CD4-positive, CD25-positive, alpha-beta regulatory T cell (primary cell): ENCODE measurements at regions not wholly inside any gene's neighbourhood (a gene's known extent, or its start where the extent isn't known, plus 50 kb on each side); places are given as distances from the start of the nearest gene placed in this dataset.

Source experiments
- ATAC-seq, 2 donors: fragments of 150-1000 bp; cut with Tn5 transposase; one replicate each; pipeline ENCODE4 v1.10.0; 2021; ENCODE audit warnings: low read depth in 2 of 2, moderate number of reproducible peaks in 2 of 2, moderate library complexity in 1 of 2
- DNase-seq, 3 donors: peaks; one replicate each; pipeline versions ENCODE4 v3.0.0 to v3.0.0-alpha.2; 2012 to 2022; ENCODE audit warnings: mixed read lengths in 1 of 3
- H3K27ac ChIP-seq: one replicate; pipeline ENCODE4 v1.7.0; 2013; ENCODE audit warnings: mild to moderate bottlenecking, low read length; ENCODE audit not compliant: insufficient read depth, poor library complexity, severe bottlenecking
- H3K27me3 ChIP-seq: one replicate; pipeline ENCODE4 v1.7.0; 2013; ENCODE audit warnings: low read length; ENCODE audit not compliant: control insufficient read depth, insufficient read depth
- H3K36me3 ChIP-seq: one replicate; pipeline ENCODE4 v1.7.0; 2013; ENCODE audit warnings: mild to moderate bottlenecking, low read length, moderate library complexity; ENCODE audit not compliant: control insufficient read depth, insufficient read depth
- H3K4me1 ChIP-seq: 2 replicates; pipeline ENCODE4 v1.7.0; 2013; ENCODE audit warnings: mild to moderate bottlenecking, low read length; ENCODE audit not compliant: insufficient read depth, control insufficient read depth, poor library complexity, severe bottlenecking
- H3K4me3 ChIP-seq: one replicate; pipeline ENCODE4 v1.7.0; 2013; ENCODE audit warnings: low read depth, mild to moderate bottlenecking, low read length, moderate library complexity
- H3K9me3 ChIP-seq, 2 experiments: 1 replicate in 1 of 2; 2 replicates in 1 of 2; pipeline ENCODE4 v1.7.0; 2013; ENCODE audit warnings: low read length in 2 of 2, mild to moderate bottlenecking in 1 of 2, moderate library complexity in 1 of 2; ENCODE audit not compliant: control insufficient read depth in 2 of 2
- H3K27ac Mint-ChIP-seq, 3 donors: one replicate each; pipeline ENCODE4 v1.8.0; 2020 to 2022; ENCODE audit warnings: mild to moderate bottlenecking in 3 of 3, mixed read lengths in 3 of 3, moderate library complexity in 2 of 3
- H3K27me3 Mint-ChIP-seq: one replicate; pipeline ENCODE4 v1.8.0; 2022; ENCODE audit warnings: mild to moderate bottlenecking, mixed read lengths
- H3K36me3 Mint-ChIP-seq: one replicate; pipeline ENCODE4 v1.8.0; 2020; ENCODE audit warnings: mixed read lengths
- H3K4me1 Mint-ChIP-seq, 4 donors: one replicate each; pipeline ENCODE4 v1.8.0; 2020 to 2022; ENCODE audit warnings: mixed read lengths in 4 of 4, mild to moderate bottlenecking in 1 of 4
- H3K4me3 Mint-ChIP-seq, 4 donors: one replicate each; pipeline ENCODE4 v1.8.0; 2020 to 2022; ENCODE audit warnings: mild to moderate bottlenecking in 4 of 4, mixed read lengths in 4 of 4, moderate library complexity in 3 of 4
- H3K9me3 Mint-ChIP-seq, 7 donors: one replicate each; pipeline ENCODE4 v1.8.0; 2020 to 2022; ENCODE audit warnings: mixed read lengths in 7 of 7, mild to moderate bottlenecking in 3 of 7, moderate library complexity in 2 of 7

DNA sequence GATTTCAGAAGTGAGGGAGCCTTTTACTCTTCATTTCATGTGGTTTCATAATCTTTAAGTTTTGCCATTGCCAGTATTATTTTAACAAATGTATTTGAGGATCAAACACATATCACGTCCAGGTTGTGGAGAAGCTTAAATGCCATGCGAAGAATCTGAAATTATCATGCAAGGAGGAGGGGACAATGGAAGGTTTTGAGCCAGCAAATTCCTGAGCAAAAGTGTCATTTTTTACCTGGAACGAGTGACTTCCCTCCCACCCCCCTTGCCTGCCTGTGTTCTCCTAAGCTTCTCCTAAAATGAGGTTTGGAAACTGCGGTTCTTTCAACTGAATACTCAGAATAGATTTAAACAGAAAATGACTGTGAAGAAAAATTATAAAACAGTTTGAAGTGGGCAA lies 77.6 kb downstream of the C16orf95 start:
- no peaks in the 10 kb centered on the region for H3K27me3 ChIP-seq
- no peak overlapping the region for H3K4me3 ChIP-seq
- Mint-ChIP-seq H3K9me3 (no peaks in the 10 kb centered on the region), H3K27me3 (peaks cover 5% of the 10 kb centered on the region), H3K4me3 (no peak overlapping the region), H3K4me1 (peaks cover 0 to 17% (median 10%) of the 10 kb centered on the region in 4 donors), H3K36me3 (no peaks in the 10 kb centered on the region), H3K27ac (no peak overlapping the region)
- no peak overlapping the region for H3K27ac ChIP-seq
- no peaks in the 10 kb centered on the region for H3K36me3 ChIP-seq
- ATAC-seq (no peak), DNase-seq (no peak)
- no peaks in the 10 kb centered on the region for H3K9me3 ChIP-seq
- H3K4me1 ChIP-seq, result peaks cover 11% of the 10 kb centered on the region

DNA sequence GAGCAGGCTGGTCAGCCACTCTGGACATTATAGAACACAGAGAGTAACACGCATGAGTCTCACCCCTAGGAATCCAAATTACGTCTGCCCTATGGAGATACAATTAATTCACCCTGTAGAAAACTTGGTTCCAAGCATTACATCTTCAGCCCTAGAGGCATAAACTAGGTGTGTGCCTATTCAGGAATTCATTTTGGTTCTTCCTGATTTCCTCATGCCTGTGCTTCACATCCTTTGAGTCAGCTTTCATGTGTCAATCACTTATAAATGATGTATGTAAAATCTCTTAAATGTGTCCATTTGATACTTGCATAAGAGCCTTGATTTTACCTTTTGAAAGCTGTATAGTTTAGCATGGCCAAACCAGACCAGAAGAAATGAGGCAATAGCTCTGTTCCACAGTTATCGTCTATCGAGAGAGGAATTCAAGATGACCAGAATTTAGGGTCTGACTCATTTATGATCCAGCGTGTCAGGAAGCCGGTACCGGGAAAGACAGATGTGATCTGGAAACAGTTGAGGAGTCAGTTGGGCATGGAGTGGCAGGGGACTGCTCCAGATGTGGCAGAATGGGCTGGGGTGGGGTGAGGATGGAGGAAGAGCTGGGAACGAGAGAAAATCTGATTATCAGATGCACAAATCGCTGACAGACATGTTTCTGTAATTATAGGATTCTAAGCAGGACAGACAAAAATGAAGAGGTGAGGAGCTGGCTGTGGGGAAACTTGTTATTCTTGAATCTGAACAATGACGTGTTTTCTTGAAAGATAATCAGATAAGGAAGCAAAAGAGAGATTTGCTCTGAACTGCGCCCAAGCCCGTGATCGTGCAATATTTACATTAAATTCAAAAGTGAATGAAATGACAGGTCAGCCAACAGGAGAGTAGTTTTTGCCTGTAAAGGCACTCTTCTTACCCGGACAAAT lies 76.7 kb downstream of the C16orf95 start:
- H3K4me3 Mint-ChIP-seq, result no peak overlapping the region

DNA sequence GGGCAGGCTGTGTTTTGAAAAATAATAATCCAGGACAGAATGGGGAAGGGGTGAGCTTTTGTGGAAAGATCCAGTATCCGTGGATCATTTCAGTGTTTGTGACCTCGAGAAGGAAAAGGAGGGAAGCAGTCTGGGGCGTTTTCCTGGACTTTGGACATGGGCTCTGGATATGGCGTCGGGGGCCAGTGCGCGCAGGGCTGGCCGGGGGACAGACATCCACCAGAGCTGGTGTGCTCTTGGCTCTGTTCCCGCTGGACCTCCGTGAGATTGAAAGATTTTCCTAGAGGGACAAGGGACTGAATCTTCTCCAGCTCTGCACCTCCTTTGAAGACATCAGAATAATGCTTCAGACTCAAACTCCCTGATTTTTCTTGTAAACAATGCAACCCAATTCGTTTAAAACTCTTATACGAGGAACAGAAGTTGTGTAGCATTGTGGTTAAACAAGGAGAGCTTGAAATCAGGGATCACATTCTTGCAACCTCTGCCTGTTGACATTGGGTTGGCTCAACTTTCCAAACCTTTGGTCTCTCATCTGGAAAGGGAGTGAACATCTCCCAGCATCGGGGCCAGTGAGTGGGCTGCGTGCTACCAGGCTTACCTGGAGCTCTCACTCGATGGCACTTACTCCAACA lies 75.9 kb downstream of the C16orf95 start:
- Mint-ChIP-seq H3K4me1 (peaks cover 0 to 8% (median 4%) of the 10 kb centered on the region in 4 donors), H3K27me3 (peaks cover 5% of the 10 kb centered on the region), H3K4me3 (no peak overlapping the region), H3K36me3 (no peaks in the 10 kb centered on the region), H3K9me3 (no peaks in the 10 kb centered on the region), H3K27ac (no peak overlapping the region)
- Histone ChIP-seq H3K4me1 (peaks cover 6% of the 10 kb centered on the region), H3K27me3 (no peaks in the 10 kb centered on the region), H3K36me3 (no peaks in the 10 kb centered on the region), H3K4me3 (no peak overlapping the region), H3K27ac (no peak overlapping the region), H3K9me3 (no peaks in the 10 kb centered on the region)
- no peak for DNase-seq
- no peak for ATAC-seq

More for the DNA sequence above, 76.7 kb downstream of the C16orf95 start:
- Mint-ChIP-seq H3K9me3 (no peaks in the 10 kb centered on the region), H3K36me3 (no peaks in the 10 kb centered on the region), H3K27ac (no peak overlapping the region), H3K4me1 (peaks cover 0 to 16% (median 10%) of the 10 kb centered on the region in 4 donors), H3K27me3 (peaks cover 5% of the 10 kb centered on the region)
- Histone ChIP-seq H3K4me3 (no peak overlapping the region), H3K36me3 (no peaks in the 10 kb centered on the region), H3K27me3 (no peaks in the 10 kb centered on the region), H3K9me3 (no peaks in the 10 kb centered on the region), H3K27ac (no peak overlapping the region), H3K4me1 (peaks cover 11% of the 10 kb centered on the region)
- ATAC-seq (no peak), DNase-seq (no peak)

DNA sequence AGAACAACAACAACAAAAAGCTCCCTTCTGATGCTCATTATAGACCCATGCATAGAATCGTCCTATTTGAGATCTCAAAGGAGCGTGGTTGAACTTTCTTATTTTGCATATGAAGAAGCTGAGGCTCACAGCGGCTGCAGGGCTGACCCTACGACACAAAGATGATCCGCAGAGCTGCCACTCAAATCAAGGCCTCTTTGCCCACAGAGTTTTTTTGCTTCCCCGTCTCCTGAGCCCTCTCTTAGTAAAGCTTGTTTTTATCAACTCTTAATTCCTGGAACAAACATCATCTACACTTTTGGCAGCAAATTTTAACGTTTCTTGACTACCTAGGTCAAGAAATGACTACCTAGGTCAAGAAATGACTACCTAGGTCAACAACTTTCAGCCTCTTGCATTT lies 73.7 kb downstream of the C16orf95 start:
- Histone ChIP-seq H3K27ac (no peak overlapping the region), H3K9me3 (no peaks in the 10 kb centered on the region), H3K4me1 (no peaks in the 10 kb centered on the region), H3K4me3 (no peak overlapping the region), H3K36me3 (no peaks in the 10 kb centered on the region), H3K27me3 (no peaks in the 10 kb centered on the region)
- Mint-ChIP-seq H3K36me3 (no peaks in the 10 kb centered on the region), H3K9me3 (no peaks in the 10 kb centered on the region), H3K27ac (no peak overlapping the region), H3K27me3 (peaks cover 5% of the 10 kb centered on the region), H3K4me3 (no peak overlapping the region), H3K4me1 (no peaks in the 10 kb centered on the region)
- no peak for DNase-seq
- ATAC-seq, result no peak

DNA sequence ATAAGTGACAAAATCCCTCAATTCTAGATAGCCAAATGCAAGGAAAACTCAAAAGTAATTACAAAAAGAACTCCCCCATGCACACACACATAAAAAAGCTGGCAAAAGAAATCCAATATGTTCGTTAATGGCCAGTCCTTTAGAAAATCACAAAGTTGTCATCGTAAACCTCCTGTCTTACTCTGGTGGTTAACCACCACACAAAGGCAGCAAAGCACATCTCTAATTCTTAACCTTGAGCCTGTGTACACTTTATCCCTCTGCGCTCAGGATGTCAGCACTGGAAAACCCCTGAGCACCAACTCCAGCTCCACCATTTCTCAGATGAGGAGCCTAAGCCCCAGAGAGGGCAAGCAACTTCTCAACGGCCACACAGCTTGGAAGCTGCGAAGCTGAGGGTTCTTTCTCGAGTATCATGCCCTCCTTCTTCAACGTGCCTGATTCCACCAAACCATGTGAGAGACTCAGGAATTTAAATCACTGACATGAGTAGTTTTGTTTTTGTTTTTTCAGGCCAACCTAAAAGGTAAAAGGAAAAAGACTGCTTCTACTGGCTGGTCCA lies 72.5 kb downstream of the C16orf95 start:
- Mint-ChIP-seq H3K4me3 (no peak overlapping the region), H3K4me1 (no peaks in the 10 kb centered on the region), H3K9me3 (no peaks in the 10 kb centered on the region), H3K36me3 (no peaks in the 10 kb centered on the region), H3K27ac (no peak overlapping the region), H3K27me3 (peaks cover 5% of the 10 kb centered on the region)
- no peaks in the 10 kb centered on the region for H3K9me3 ChIP-seq
- H3K4me1 ChIP-seq, result no peaks in the 10 kb centered on the region
- DNase-seq (no peak), ATAC-seq (no peak)
- no peaks in the 10 kb centered on the region for H3K36me3 ChIP-seq
- no peak overlapping the region for H3K4me3 ChIP-seq
- H3K27me3 ChIP-seq, result no peaks in the 10 kb centered on the region
- H3K27ac ChIP-seq, result no peak overlapping the region

DNA sequence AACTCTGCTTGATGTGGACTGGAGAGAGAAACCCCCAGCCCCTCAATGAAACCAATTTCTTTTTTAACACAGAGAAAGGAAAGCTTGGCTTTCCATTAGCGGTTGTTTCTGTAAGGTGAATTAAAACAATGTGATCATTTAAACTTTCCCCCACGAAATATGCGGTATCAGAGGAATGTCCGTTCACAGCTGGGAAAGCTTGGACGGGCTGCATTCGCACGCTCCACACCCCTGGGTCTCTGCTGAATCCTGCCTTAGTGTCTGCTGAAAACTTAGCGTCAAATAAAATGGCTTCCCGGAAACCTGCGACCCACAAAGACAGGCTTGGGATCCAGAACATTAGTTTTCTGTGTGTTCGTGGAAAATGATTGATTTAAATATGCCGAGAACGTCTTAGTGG lies 71.7 kb downstream of the C16orf95 start:
- no peaks in the 10 kb centered on the region for H3K9me3 ChIP-seq
- no peaks in the 10 kb centered on the region for H3K27me3 ChIP-seq
- no peak for DNase-seq

DNA sequence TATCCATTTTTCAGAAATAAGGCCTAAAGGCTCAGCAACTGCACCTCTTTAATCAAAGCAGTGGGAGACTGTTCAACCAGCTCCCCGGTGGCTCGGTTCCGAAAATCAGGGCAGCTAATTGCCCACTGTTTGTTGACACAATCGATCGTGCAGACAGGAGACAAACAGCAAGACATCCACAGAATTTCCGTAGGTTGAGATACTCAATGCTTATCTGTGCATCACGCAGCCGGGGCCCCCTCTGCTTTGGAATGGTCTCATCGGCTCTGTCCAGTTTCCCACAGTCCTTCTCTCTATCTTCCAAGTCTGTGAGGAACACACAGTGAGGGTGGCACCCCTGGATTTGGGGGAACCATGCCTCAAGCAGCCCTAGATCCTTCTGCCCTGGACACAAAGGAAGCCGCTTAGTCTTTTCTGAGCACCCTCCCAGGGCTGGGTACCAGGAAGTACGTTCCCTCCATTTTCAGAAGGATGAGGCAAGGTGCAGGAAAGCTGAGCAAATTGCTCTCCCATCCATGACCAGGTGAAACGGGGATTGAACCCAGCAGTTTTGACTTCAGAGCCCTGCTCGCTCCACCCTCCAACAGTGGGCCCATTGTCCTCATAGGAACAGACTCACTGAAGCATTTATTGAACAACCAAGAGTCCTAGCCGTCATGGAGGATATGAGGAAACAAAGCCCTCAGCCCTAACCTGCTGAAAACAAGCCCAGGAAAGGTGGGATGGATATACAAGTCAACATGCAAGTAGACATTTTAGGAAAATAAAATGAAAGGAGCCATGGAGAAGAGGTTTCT lies 70.7 kb downstream of the C16orf95 start:
- no peaks in the 10 kb centered on the region for H3K36me3 Mint-ChIP-seq
- Histone ChIP-seq H3K27ac (no peak overlapping the region), H3K4me1 (no peaks in the 10 kb centered on the region), H3K27me3 (no peaks in the 10 kb centered on the region), H3K9me3 (no peaks in the 10 kb centered on the region), H3K36me3 (no peaks in the 10 kb centered on the region), H3K4me3 (no peak overlapping the region)
- H3K9me3 Mint-ChIP-seq, result no peaks in the 10 kb centered on the region
- DNase-seq (no peak), ATAC-seq (no peak)
- no peak overlapping the region for H3K4me3 Mint-ChIP-seq
- H3K4me1 Mint-ChIP-seq, result no peaks in the 10 kb centered on the region
- peaks cover 5% of the 10 kb centered on the region for H3K27me3 Mint-ChIP-seq
- H3K27ac Mint-ChIP-seq, result no peak overlapping the region

More for the DNA sequence above, 71.7 kb downstream of the C16orf95 start:
- Histone ChIP-seq H3K27ac (no peak overlapping the region), H3K36me3 (no peaks in the 10 kb centered on the region), H3K4me1 (no peaks in the 10 kb centered on the region), H3K4me3 (no peak overlapping the region)
- H3K27me3 Mint-ChIP-seq, result peaks cover 5% of the 10 kb centered on the region
- no peak overlapping the region for H3K4me3 Mint-ChIP-seq
- no peaks in the 10 kb centered on the region for H3K36me3 Mint-ChIP-seq
- no peak overlapping the region for H3K27ac Mint-ChIP-seq
- no peaks in the 10 kb centered on the region for H3K9me3 Mint-ChIP-seq
- no peak for ATAC-seq
- H3K4me1 Mint-ChIP-seq, result no peaks in the 10 kb centered on the region
